22Rv1 (cell line): ENCODE measurements at regions not wholly inside any gene's neighbourhood (a gene's known extent, or its start where the extent isn't known, plus 50 kb on each side); places are given as distances from the start of the nearest gene placed in this dataset.
"Not testable (repeated sequence)": the region's sequence is repeated elsewhere in the genome, so short reads cannot be mapped to it uniquely, and the experiment has no call there.

ENCODE experiments used
- H3K27ac ChIP-seq: fragments of 450-650 bp; 2 replicates; pipeline ENCODE4 v1.5.1; 2017
- CTCF ChIP-seq: fragments of 450-650 bp; IDR thresholded peaks from 2 replicates; pipeline ENCODE4 v1.5.1; 2017; ENCODE audit warnings: mild to moderate bottlenecking
- ZFX ChIP-seq: fragments of 450-650 bp; IDR thresholded peaks from 2 replicates; pipeline ENCODE4 v1.6.1; 2017; ENCODE audit warnings: antibody characterized with exemption, borderline replicate concordance

GRCh38 chr11:54927704-54928103 lies 221.1 kb downstream of the OR4A5 start:
- H3K27ac ChIP-seq = no peak overlapping the region
- no peak for TF ChIP-seq ZFX
- no peak for TF ChIP-seq CTCF

- TF ChIP-seq ZFX (no peak), CTCF (no peak)
Measured at GRCh38 chr11:54930930-54931329, 224.3 kb downstream of the OR4A5 start.

GRCh38 chr11:54944211-54944610 lies 237.6 kb downstream of the OR4A5 start:
- no peak overlapping the region for H3K27ac ChIP-seq
- TF ChIP-seq CTCF = no peak
- TF ChIP-seq ZFX = no peak

More at GRCh38 chr11:54930930-54931329, 224.3 kb downstream of the OR4A5 start:
- H3K27ac ChIP-seq = no peak overlapping the region

GRCh38 chr11:54946424-54946823 lies 239.8 kb downstream of the OR4A5 start:
- H3K27ac ChIP-seq = no peak overlapping the region
- TF ChIP-seq ZFX (no peak), CTCF (no peak)

- not testable (repeated sequence) for H3K27ac ChIP-seq
Measured at GRCh38 chr11:54947175-54947574, 240.5 kb downstream of the OR4A5 start.

- no peak for TF ChIP-seq ZFX
- no peak for TF ChIP-seq CTCF
Measured at GRCh38 chr11:54979375-54979774, 272.7 kb downstream of the OR4A5 start.

GRCh38 chr11:54985731-54986130 lies 276.2 kb upstream of the TRIM48 start:
- no peak overlapping the region for H3K27ac ChIP-seq
- TF ChIP-seq ZFX = no peak
- no peak for TF ChIP-seq CTCF

More at GRCh38 chr11:54979375-54979774, 272.7 kb downstream of the OR4A5 start:
- H3K27ac ChIP-seq = no peak overlapping the region

- not testable (repeated sequence) for H3K27ac ChIP-seq
Measured at GRCh38 chr11:55028837-55029236, 233.1 kb upstream of the TRIM48 start.
